A549 (cell line): ENCODE measurements at regions not wholly inside any gene's neighbourhood (a gene's known extent, or its start where the extent isn't known, plus 50 kb on each side); places are given as distances from the start of the nearest gene placed in this dataset.

Source experiments
- ATAC-seq, 2 experiments: fragments of 200-7000 bp in 1 of 2; fragments of >200 bp in 1 of 2; cut with Nextera tagmentation in 1 of 2; cut with Tn5 transposase in 1 of 2; 3 replicates each; pipeline versions ENCODE4 v1.8.0 to v1.9.1; 2018 to 2020; ENCODE audit warnings: mild to moderate bottlenecking in 1 of 2, moderate library complexity in 1 of 2
- CTCF ChIA-PET: fragments of 300-600 bp; sonication (Branson Sonifier 250); formaldehyde crosslinking; extraction: SDS; loops from one replicate; lab custom pipeline; 2021; ENCODE audit warnings: antibody characterized with exemption, inconsistent platforms; lab: Yijun Ruan, JAX
- POLR2A ChIA-PET: fragments of 350-600 bp; formaldehyde crosslinking; extraction: SDS; loops from one replicate; lab custom pipeline; 2021; ENCODE audit warnings: antibody characterized with exemption, inconsistent platforms; lab: Yijun Ruan, JAX
- DNase-seq, 2 experiments: peaks; one replicate each; pipeline versions ENCODE4 v3.0.0 to v3.0.0-alpha.2; 2011 to 2016; ENCODE audit warnings: low read depth in 1 of 2, low spot score in 1 of 2
- FAIRE-seq: peaks from 2 replicates; lab custom pipeline; 2011; peaks lifted over from hg19 to GRCh38; lab: Jason Lieb, UNC
- H3K27ac ChIP-seq, 2 experiments: fragments of >200 bp; sonication (Bioruptor Twin); formaldehyde crosslinking; 3 replicates each; pipeline ENCODE4 v1.5.1; 2016 to 2017
- H3K4me1 ChIP-seq: fragments of >200 bp; sonication (Bioruptor Twin); formaldehyde crosslinking; 3 replicates; pipeline ENCODE4 v1.6.1; 2016
- H3K4me2 ChIP-seq: fragments of >200 bp; sonication (Bioruptor Twin); formaldehyde crosslinking; 3 replicates; pipeline ENCODE4 v1.6.1; 2016
- H3K4me3 ChIP-seq: fragments of >200 bp; sonication (Bioruptor Twin); formaldehyde crosslinking; 3 replicates; pipeline ENCODE4 v1.5.1; 2016
- H3K9me3 ChIP-seq: fragments of >200 bp; sonication (Bioruptor Twin); formaldehyde crosslinking; 3 replicates; pipeline ENCODE4 v1.6.1; 2016
- CBX8 ChIP-seq: fragments of 200-600 bp; sonication (generic); IDR thresholded peaks from 2 replicates; pipeline ENCODE4 v1.6.1; 2016
- CEBPB ChIP-seq, 2 experiments: fragments of >200 bp in 1 of 2; sonication (Bioruptor Twin) in 1 of 2; formaldehyde crosslinking in 1 of 2; IDR thresholded peaks; 2 replicates each; pipeline ENCODE4 v1.6.1; 2012 to 2016
- EHF ChIP-seq: fragments of 250-450 bp; sonication (Bioruptor Pico); IDR thresholded peaks from 2 replicates; pipeline ENCODE4 v1.5.0; 2020; ENCODE audit warnings: mild to moderate bottlenecking
- ESRRA ChIP-seq: fragments of 150-350 bp; IDR thresholded peaks from 2 replicates; pipeline ENCODE4 v1.6.1; 2014; ENCODE audit warnings: mild to moderate bottlenecking, low read length, borderline replicate concordance
- FOSB ChIP-seq: fragments of 250-450 bp; sonication (Bioruptor Pico); IDR thresholded peaks from 2 replicates; pipeline ENCODE4 v1.5.0; 2020; ENCODE audit warnings: mild to moderate bottlenecking, moderate library complexity
- FOXS1 ChIP-seq: fragments of 250-450 bp; sonication (Bioruptor Pico); IDR thresholded peaks from 2 replicates; pipeline ENCODE4 v1.5.0; 2020; ENCODE audit warnings: mild to moderate bottlenecking, moderate library complexity
- HDAC2 ChIP-seq: fragments of 200-600 bp; sonication (generic); IDR thresholded peaks from 2 replicates; pipeline ENCODE4 v1.6.1; 2016
- HEYL ChIP-seq: fragments of 250-450 bp; sonication (Bioruptor Pico); IDR thresholded peaks from 2 replicates; pipeline ENCODE4 v1.8.0; 2021; ENCODE audit warnings: mild to moderate bottlenecking, moderate library complexity
- HOXB13 ChIP-seq: fragments of 250-450 bp; sonication (Bioruptor Pico); IDR thresholded peaks from 2 replicates; pipeline ENCODE4 v1.5.0; 2020; ENCODE audit warnings: low read depth, mild to moderate bottlenecking, moderate library complexity
- JUN ChIP-seq, 2 experiments: fragments of >200 bp; sonication (Bioruptor Twin); formaldehyde crosslinking; IDR thresholded peaks; 2 replicates in 1 of 2; 3 replicates in 1 of 2; pipeline ENCODE4 v1.6.1; 2016 to 2017
- NFE2L2 ChIP-seq: fragments of 150-350 bp; conservative IDR thresholded peaks from 2 replicates; pipeline ENCODE4 v1.6.1; 2014; ENCODE audit warnings: low read length
- NPAS2 ChIP-seq: fragments of 250-450 bp; sonication (Bioruptor Pico); IDR thresholded peaks from 2 replicates; pipeline ENCODE4 v1.8.0; 2022; ENCODE audit warnings: mild to moderate bottlenecking, moderate library complexity, borderline replicate concordance
- POLR2A ChIP-seq: IDR thresholded peaks from 2 replicates; pipeline ENCODE4 v1.6.1; 2012; ENCODE audit warnings: mild to moderate bottlenecking, low read length
- RAD21 ChIP-seq, 2 experiments: fragments of >200 bp in 1 of 2; sonication (Bioruptor Twin) in 1 of 2; formaldehyde crosslinking in 1 of 2; IDR thresholded peaks in 1 of 2; conservative IDR thresholded peaks in 1 of 2; 2 replicates in 1 of 2; 3 replicates in 1 of 2; pipeline ENCODE4 v1.6.1; 2012 to 2018; ENCODE audit warnings: inconsistent platforms in 1 of 2
- RARB ChIP-seq: fragments of 250-450 bp; sonication (Bioruptor Pico); IDR thresholded peaks from 2 replicates; pipeline ENCODE4 v1.8.0; 2021; ENCODE audit warnings: mild to moderate bottlenecking, moderate library complexity
- RFX5 ChIP-seq: fragments of 450-650 bp; IDR thresholded peaks from 2 replicates; pipeline ENCODE4 v1.7.1; 2014; ENCODE audit warnings: antibody characterized with exemption, mild to moderate bottlenecking, moderate library complexity
- SREBF2 ChIP-seq: fragments of 450-650 bp; IDR thresholded peaks from 2 replicates; pipeline ENCODE4 v1.6.1; 2014; ENCODE audit warnings: mild to moderate bottlenecking, moderate library complexity
- TFCP2L1 ChIP-seq: fragments of 250-450 bp; sonication (Bioruptor Pico); IDR thresholded peaks from 2 replicates; pipeline ENCODE4 v1.5.0; 2021; ENCODE audit warnings: mild to moderate bottlenecking
- ZNF302 ChIP-seq: fragments of 250-450 bp; sonication (Bioruptor Pico); IDR thresholded peaks from 2 replicates; pipeline ENCODE4 v1.9.0; 2021; ENCODE audit warnings: inconsistent platforms, mild to moderate bottlenecking, moderate library complexity
- WGBS: methylation state at CpG from one replicate; pipeline ENCODE4 v1.1.6; 2017; ENCODE audit errors: missing lambda C conversion rate; 5-methylcytosine and 5-hydroxymethylcytosine counted together
- TF ChIP-seq, protein P1 (sequence below): fragments of >200 bp; sonication (Bioruptor Twin); formaldehyde crosslinking; IDR thresholded peaks from 3 replicates; pipeline ENCODE4 v1.6.1; 2016
- TF ChIP-seq, protein P2 (sequence below): fragments of 250-450 bp; sonication (Bioruptor Pico); IDR thresholded peaks from 2 replicates; pipeline ENCODE4 v1.5.0; 2020; ENCODE audit warnings: low read depth, mild to moderate bottlenecking, moderate library complexity
- TF ChIP-seq, protein P3 (sequence below): fragments of 200-600 bp; sonication (generic); IDR thresholded peaks from 2 replicates; pipeline ENCODE4 v1.6.1; 2016; ENCODE audit warnings: antibody characterized with exemption, mild to moderate bottlenecking, moderate library complexity
- TF ChIP-seq, protein P4 (sequence below): fragments of 150-350 bp; IDR thresholded peaks from 2 replicates; pipeline ENCODE4 v1.6.1; 2014; ENCODE audit warnings: low read depth, mild to moderate bottlenecking, low read length
- TF ChIP-seq, protein P5 (sequence below): IDR thresholded peaks from 2 replicates; pipeline ENCODE4 v1.6.1; 2012; ENCODE audit warnings: low read depth, borderline replicate concordance
- TF ChIP-seq, protein P6 (sequence below): IDR thresholded peaks from 2 replicates; pipeline ENCODE4 v1.6.1; 2012
- TF ChIP-seq, protein P7 (sequence below): fragments of 450-650 bp; IDR thresholded peaks from 2 replicates; pipeline ENCODE4 v1.6.1; 2014; ENCODE audit warnings: antibody characterized with exemption

DNA sequence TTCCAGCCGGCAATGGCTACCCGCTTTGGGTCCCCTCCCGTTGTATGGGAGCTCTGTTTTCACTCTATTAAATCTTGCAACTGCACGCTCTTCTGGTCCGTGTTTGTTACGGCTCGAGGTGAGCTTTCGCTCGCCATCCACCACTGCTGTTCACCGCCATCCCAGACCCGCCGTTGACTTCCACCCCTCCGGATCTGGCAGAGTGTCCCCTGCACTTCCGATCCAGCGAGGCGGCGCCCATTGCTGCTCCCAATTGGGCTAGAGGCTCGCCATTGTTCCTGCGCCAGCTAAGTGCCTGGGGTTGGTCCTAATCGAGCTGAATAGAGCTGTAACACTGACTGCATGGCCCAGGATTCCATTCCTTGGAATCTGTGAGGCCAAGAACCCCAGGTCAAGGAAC is 359.9 kb downstream of the CTTN start:
- CTCF ChIA-PET = interaction anchor here (1.2 to 3.7 kb wide), 3 partner anchors 15 to 292 kb away, joined by 3 to 22 read pairs (median 5); no protein-coding TSS in a partner anchor
- no peak for FAIRE-seq
- POLR2A ChIA-PET = no interaction called here
- Histone ChIP-seq H3K9me3 (peaks cover 8% of the 10 kb centered on the region; the same call in 2 of the 3 replicates), H3K27ac (no peak overlapping the region), H3K4me3 (no peak overlapping the region), H3K4me1 (no peaks in the 10 kb centered on the region), H3K4me2 (no peak overlapping the region)
- TF ChIP-seq FOSB (CRISPR knock-in tag) = no peak
- no peak for TF ChIP-seq EHF (CRISPR knock-in tag)
- TF ChIP-seq CBX8 = no peak
- TF ChIP-seq, protein P1, sequence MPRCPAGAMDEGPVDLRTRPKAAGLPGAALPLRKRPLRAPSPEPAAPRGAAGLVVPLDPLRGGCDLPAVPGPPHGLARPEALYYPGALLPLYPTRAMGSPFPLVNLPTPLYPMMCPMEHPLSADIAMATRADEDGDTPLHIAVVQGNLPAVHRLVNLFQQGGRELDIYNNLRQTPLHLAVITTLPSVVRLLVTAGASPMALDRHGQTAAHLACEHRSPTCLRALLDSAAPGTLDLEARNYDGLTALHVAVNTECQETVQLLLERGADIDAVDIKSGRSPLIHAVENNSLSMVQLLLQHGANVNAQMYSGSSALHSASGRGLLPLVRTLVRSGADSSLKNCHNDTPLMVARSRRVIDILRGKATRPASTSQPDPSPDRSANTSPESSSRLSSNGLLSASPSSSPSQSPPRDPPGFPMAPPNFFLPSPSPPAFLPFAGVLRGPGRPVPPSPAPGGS = no peak
- TF ChIP-seq RARB (CRISPR knock-in tag) = no peak
- TF ChIP-seq TFCP2L1 (CRISPR knock-in tag) = no peak
- no peak for TF ChIP-seq HEYL (CRISPR knock-in tag)
- TF ChIP-seq FOXS1 (CRISPR knock-in tag) = no peak
- TF ChIP-seq SREBF2 = no peak
- WGBS = 89% methylated on average over 20 of the region's 20 CpGs
- DNase-seq = no peak
- no peak for ATAC-seq

DNA sequence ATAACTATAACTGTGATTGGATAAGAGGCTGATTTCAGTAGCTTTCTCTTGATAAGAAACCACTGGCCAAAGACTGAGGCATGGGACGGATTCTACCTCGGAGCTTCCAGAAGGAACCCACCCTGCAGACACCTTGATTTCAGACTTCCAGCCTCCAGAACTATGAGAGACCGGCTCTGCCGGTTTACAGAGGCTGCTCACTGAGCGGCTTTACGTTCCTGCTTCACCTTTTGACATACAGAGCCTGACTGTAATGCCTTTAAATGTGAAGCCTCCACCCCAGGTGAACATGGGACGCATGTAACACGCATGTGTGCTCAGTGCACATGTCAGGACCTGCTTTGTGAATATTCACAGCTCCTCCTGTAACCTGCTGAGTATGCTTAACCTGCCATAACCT is 361.5 kb downstream of the CTTN start:
- 88% methylated on average over 8 of the region's 8 CpGs for WGBS
- no peak for FAIRE-seq
- Histone ChIP-seq H3K4me3 (no peak overlapping the region), H3K4me1 (no peaks in the 10 kb centered on the region), H3K27ac (no peak overlapping the region), H3K4me2 (no peak overlapping the region), H3K9me3 (peaks cover 4% of the 10 kb centered on the region; the same call in 1 of the 3 replicates)
- TF ChIP-seq, protein P2, sequence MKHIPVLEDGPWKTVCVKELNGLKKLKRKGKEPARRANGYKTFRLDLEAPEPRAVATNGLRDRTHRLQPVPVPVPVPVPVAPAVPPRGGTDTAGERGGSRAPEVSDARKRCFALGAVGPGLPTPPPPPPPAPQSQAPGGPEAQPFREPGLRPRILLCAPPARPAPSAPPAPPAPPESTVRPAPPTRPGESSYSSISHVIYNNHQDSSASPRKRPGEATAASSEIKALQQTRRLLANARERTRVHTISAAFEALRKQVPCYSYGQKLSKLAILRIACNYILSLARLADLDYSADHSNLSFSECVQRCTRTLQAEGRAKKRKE = no peak
- TF ChIP-seq NFE2L2 = no peak
- TF ChIP-seq JUN (IDR thresholded peaks at IDR 0.05) = no peak
- no peak for TF ChIP-seq ZNF302 (CRISPR knock-in tag)
- no peak for TF ChIP-seq HDAC2
- TF ChIP-seq CEBPB (IDR thresholded peaks at IDR 0.05) = no peak
- TF ChIP-seq RAD21 (conservative IDR thresholded peaks at IDR 0.05 in 1 of 2, IDR thresholded peaks at IDR 0.05 in 1 of 2) = no peak
- TF ChIP-seq, protein P3, sequence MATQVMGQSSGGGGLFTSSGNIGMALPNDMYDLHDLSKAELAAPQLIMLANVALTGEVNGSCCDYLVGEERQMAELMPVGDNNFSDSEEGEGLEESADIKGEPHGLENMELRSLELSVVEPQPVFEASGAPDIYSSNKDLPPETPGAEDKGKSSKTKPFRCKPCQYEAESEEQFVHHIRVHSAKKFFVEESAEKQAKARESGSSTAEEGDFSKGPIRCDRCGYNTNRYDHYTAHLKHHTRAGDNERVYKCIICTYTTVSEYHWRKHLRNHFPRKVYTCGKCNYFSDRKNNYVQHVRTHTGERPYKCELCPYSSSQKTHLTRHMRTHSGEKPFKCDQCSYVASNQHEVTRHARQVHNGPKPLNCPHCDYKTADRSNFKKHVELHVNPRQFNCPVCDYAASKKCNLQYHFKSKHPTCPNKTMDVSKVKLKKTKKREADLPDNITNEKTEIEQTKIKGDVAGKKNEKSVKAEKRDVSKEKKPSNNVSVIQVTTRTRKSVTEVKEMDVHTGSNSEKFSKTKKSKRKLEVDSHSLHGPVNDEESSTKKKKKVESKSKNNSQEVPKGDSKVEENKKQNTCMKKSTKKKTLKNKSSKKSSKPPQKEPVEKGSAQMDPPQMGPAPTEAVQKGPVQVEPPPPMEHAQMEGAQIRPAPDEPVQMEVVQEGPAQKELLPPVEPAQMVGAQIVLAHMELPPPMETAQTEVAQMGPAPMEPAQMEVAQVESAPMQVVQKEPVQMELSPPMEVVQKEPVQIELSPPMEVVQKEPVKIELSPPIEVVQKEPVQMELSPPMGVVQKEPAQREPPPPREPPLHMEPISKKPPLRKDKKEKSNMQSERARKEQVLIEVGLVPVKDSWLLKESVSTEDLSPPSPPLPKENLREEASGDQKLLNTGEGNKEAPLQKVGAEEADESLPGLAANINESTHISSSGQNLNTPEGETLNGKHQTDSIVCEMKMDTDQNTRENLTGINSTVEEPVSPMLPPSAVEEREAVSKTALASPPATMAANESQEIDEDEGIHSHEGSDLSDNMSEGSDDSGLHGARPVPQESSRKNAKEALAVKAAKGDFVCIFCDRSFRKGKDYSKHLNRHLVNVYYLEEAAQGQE = no peak
- ATAC-seq = no peak
- ChIA-PET CTCF (interaction anchor here (0.8 kb wide), 1 partner anchor 293 kb away, joined by 3 read pairs; no protein-coding TSS in a partner anchor), POLR2A (no interaction called here)
- no peak for DNase-seq

DNA sequence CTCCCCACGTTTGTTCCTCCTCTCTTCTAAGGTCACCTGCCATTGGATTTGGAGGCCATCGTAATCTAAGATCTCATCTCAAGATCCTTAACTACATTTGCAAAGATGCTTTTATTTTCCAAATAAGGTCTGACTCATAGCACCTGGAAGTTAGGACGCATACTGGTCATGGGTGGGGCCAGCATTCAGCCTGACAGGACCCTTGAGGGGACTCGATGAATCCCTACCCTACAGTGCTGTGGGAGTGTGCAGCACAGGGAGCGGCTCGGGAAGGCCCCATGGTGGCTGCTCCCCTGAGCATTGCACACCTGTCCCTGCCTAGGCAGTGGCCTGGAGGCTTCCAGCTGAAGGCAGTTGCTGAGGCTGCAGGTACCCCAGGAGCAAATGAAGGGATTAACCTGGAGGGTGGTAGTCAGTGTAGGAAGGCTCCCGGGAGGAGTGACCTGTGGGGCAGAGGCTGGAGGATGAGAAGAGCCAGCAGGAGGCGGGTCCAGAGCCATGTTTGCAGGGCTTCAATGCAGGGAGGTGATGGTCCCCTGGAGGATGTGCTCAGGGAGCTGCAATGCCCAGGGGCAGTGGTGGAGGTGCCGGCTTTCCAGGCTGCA is 362.2 kb downstream of the CTTN start:
- no peak for FAIRE-seq
- POLR2A ChIA-PET = no interaction called here
- no peak for DNase-seq
- H3K4me3 ChIP-seq = no peak overlapping the region
- ATAC-seq = no peak
- H3K4me2 ChIP-seq = no peak overlapping the region
- H3K9me3 ChIP-seq = peaks cover 4% of the 10 kb centered on the region; the same call in 1 of the 3 replicates
- H3K4me1 ChIP-seq = no peaks in the 10 kb centered on the region
- H3K27ac ChIP-seq = no peak overlapping the region
- WGBS = 84% methylated on average over 7 of the region's 9 CpGs
- CTCF ChIA-PET = interaction anchor here (0.8 kb wide), 1 partner anchor 294 kb away, joined by 3 read pairs; no protein-coding TSS in a partner anchor
- TF ChIP-seq HOXB13 (CRISPR knock-in tag) (no peak), CEBPB (IDR thresholded peaks at IDR 0.05) (no peak), NPAS2 (CRISPR knock-in tag) (no peak), FOXS1 (CRISPR knock-in tag) (no peak), RFX5 (no peak), ESRRA (no peak), RARB (CRISPR knock-in tag) (no peak), HDAC2 (no peak), HEYL (CRISPR knock-in tag) (no peak), SREBF2 (no peak), POLR2A (no peak)
- TF ChIP-seq, protein P4, sequence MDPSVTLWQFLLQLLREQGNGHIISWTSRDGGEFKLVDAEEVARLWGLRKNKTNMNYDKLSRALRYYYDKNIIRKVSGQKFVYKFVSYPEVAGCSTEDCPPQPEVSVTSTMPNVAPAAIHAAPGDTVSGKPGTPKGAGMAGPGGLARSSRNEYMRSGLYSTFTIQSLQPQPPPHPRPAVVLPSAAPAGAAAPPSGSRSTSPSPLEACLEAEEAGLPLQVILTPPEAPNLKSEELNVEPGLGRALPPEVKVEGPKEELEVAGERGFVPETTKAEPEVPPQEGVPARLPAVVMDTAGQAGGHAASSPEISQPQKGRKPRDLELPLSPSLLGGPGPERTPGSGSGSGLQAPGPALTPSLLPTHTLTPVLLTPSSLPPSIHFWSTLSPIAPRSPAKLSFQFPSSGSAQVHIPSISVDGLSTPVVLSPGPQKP = no peak
- TF ChIP-seq, protein P5, sequence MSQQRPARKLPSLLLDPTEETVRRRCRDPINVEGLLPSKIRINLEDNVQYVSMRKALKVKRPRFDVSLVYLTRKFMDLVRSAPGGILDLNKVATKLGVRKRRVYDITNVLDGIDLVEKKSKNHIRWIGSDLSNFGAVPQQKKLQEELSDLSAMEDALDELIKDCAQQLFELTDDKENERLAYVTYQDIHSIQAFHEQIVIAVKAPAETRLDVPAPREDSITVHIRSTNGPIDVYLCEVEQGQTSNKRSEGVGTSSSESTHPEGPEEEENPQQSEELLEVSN = no peak
- TF ChIP-seq, protein P6, sequence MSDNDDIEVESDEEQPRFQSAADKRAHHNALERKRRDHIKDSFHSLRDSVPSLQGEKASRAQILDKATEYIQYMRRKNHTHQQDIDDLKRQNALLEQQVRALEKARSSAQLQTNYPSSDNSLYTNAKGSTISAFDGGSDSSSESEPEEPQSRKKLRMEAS = no peak
- TF ChIP-seq, protein P7, sequence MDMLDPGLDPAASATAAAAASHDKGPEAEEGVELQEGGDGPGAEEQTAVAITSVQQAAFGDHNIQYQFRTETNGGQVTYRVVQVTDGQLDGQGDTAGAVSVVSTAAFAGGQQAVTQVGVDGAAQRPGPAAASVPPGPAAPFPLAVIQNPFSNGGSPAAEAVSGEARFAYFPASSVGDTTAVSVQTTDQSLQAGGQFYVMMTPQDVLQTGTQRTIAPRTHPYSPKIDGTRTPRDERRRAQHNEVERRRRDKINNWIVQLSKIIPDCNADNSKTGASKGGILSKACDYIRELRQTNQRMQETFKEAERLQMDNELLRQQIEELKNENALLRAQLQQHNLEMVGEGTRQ = no peak
